Gastrocnemius medialis (tissue), 4 donors: ENCODE measurements at regions not wholly inside any gene's neighbourhood (a gene's known extent, or its start where the extent isn't known, plus 50 kb on each side); places are given as distances from the start of the nearest gene placed in this dataset.
"Not testable (repeated sequence)": the region's sequence is repeated elsewhere in the genome, so short reads cannot be mapped to it uniquely, and the experiment has no call there.

Experiments used
- ATAC-seq, 2 donors: fragments of 150-250 bp; one replicate each; pipeline ENCODE4 v1.9.1; 2016
- DNase-seq, 2 donors: peaks; one replicate each; pipeline ENCODE4 v3.0.0-alpha.2; 2019
- H3K27ac ChIP-seq, 4 donors: fragments of 200-600 bp; sonication (generic); 1 replicate in 1 of 4; 2 replicates in 3 of 4; pipeline ENCODE4 v1.5.1; 2016 to 2018; ENCODE audit warnings: mild to moderate bottlenecking in 2 of 4, moderate library complexity in 1 of 4
- H3K27me3 ChIP-seq, 3 donors: fragments of 200-600 bp; sonication (generic) in 2 of 3; 1 replicate in 1 of 3; 2 replicates in 2 of 3; pipeline versions ENCODE4 v1.5.1 to v1.6.0; 2016 to 2019; ENCODE audit warnings: mild to moderate bottlenecking in 1 of 3, moderate library complexity in 1 of 3
- H3K36me3 ChIP-seq, 2 donors: fragments of 200-600 bp; sonication (generic) in 1 of 2; one replicate each; pipeline ENCODE4 v1.5.1; 2017 to 2018
- H3K4me1 ChIP-seq, 2 donors: fragments of 200-600 bp; sonication (generic) in 1 of 2; one replicate each; pipeline ENCODE4 v1.5.1; 2016 to 2017; ENCODE audit warnings: mild to moderate bottlenecking in 2 of 2
- H3K4me3 ChIP-seq, 4 donors: fragments of 200-600 bp; sonication (generic) in 3 of 4; 1 replicate in 1 of 4; 2 replicates in 3 of 4; pipeline ENCODE4 v1.5.1; 2016 to 2019; ENCODE audit warnings: mild to moderate bottlenecking in 2 of 4
- H3K9me3 ChIP-seq, 3 donors: fragments of 200-600 bp; sonication (generic) in 2 of 3; 1 replicate in 1 of 3; 2 replicates in 2 of 3; pipeline ENCODE4 v1.5.1; 2016 to 2019
- POLR2A ChIP-seq, 2 donors: fragments of 450-650 bp; IDR thresholded peaks; one replicate each; pipeline ENCODE4 v1.6.1; 2017; ENCODE audit warnings: antibody characterized with exemption in 2 of 2, mild to moderate bottlenecking in 2 of 2, moderate library complexity in 2 of 2
- in situ Hi-C, 4 donors: fragments of 200-750 bp; cut with MboI; loops; one replicate each; pipeline versions ENCODE4 v1.15.0 to v1.8.0; 2017; ENCODE audit warnings: low sequenced_read_pairs in 4 of 4
- intact Hi-C: fragments of 100-400 bp; cut with DNase I; formaldehyde crosslinking; loops from one replicate; pipeline ENCODE4 v1.15.1; 2023; ENCODE audit warnings: low total_unique reads
- TF ChIP-seq, protein P1 (sequence below), 5 experiments: fragments of 450-650 bp in 3 of 5; fragments of 200-600 bp in 2 of 5; sonication (generic) in 2 of 5; IDR thresholded peaks in 4 of 5; conservative IDR thresholded peaks in 1 of 5; 1 replicate in 4 of 5; 2 replicates in 1 of 5; pipeline ENCODE4 v1.5.1; 2016 to 2019; ENCODE audit warnings: antibody characterized with exemption in 5 of 5, mild to moderate bottlenecking in 3 of 5, moderate library complexity in 3 of 5

DNA sequence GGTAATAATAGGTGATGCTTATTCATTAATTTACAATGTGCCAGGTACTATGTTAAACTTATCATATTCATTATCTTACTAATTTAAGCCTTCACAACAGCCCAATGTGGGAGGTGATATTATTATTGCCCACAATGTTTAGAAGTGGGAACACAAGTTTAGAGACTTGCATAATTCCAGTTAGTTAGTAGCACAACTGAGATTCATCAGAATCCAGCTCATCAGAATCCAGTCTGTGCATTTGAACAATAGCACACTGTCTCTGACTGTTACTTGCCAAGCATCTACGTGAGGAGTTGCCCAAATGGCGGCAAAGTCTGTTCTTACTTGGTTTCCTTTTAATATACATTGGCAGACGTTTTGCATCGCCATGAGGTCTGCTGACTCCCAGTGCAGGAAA lies 110.9 kb upstream of the BASP1 start:
- DNase-seq (no peak), ATAC-seq (no peak)
- TF ChIP-seq, protein P1, sequence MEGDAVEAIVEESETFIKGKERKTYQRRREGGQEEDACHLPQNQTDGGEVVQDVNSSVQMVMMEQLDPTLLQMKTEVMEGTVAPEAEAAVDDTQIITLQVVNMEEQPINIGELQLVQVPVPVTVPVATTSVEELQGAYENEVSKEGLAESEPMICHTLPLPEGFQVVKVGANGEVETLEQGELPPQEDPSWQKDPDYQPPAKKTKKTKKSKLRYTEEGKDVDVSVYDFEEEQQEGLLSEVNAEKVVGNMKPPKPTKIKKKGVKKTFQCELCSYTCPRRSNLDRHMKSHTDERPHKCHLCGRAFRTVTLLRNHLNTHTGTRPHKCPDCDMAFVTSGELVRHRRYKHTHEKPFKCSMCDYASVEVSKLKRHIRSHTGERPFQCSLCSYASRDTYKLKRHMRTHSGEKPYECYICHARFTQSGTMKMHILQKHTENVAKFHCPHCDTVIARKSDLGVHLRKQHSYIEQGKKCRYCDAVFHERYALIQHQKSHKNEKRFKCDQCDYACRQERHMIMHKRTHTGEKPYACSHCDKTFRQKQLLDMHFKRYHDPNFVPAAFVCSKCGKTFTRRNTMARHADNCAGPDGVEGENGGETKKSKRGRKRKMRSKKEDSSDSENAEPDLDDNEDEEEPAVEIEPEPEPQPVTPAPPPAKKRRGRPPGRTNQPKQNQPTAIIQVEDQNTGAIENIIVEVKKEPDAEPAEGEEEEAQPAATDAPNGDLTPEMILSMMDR (IDR thresholded peaks at IDR 0.05 in 4 of 5, conservative IDR thresholded peaks at IDR 0.05 in 1 of 5), result no peak
- no peak for TF ChIP-seq POLR2A (IDR thresholded peaks at IDR 0.05)
- intact Hi-C loops, result no loop called here
- no peak overlapping the region for H3K27ac ChIP-seq
- in situ Hi-C loops, result no loop called here
- H3K27me3 ChIP-seq, result no peaks in the 10 kb centered on the region
- no peaks in the 10 kb centered on the region for H3K4me1 ChIP-seq
- H3K9me3 ChIP-seq, result no peaks in the 10 kb centered on the region
- H3K36me3 ChIP-seq, result no peaks in the 10 kb centered on the region
- no peak overlapping the region for H3K4me3 ChIP-seq

DNA sequence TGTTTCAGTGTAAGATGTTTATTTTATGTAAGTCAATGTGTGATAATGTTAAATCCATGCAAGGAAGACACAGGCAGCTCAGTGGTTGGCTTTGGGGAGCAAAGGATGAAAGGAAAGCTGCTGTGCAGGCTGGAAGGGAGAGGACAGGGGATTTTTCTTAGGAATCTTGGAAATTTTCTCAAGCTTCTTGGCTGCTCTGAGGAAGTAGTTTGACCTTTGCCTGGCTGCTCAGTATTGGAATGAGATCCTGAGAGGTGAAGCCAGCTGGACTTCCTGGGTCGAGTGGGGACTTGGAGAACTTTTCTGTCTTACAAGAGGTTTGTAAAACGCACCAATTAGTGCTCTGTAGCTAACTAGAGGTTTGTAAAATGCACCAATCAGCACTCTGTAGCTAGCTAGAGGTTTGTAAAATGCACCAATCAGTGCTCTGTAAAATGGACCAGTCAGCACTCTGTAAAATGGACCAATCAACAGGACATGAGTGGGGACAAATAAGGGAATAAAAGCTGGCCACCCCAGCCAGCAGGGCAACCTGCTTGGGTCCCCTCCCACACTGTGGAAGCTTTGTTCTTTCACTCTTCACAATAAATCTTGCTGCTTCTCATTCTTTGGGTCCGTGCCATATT lies 105.2 kb upstream of the BASP1 start:
- H3K36me3 ChIP-seq, H3K27me3 ChIP-seq, H3K4me1 ChIP-seq, H3K9me3 ChIP-seq, in situ Hi-C loops, intact Hi-C loops, DNase-seq, ATAC-seq, H3K27ac ChIP-seq, H3K4me3 ChIP-seq: not testable (repeated sequence)

DNA sequence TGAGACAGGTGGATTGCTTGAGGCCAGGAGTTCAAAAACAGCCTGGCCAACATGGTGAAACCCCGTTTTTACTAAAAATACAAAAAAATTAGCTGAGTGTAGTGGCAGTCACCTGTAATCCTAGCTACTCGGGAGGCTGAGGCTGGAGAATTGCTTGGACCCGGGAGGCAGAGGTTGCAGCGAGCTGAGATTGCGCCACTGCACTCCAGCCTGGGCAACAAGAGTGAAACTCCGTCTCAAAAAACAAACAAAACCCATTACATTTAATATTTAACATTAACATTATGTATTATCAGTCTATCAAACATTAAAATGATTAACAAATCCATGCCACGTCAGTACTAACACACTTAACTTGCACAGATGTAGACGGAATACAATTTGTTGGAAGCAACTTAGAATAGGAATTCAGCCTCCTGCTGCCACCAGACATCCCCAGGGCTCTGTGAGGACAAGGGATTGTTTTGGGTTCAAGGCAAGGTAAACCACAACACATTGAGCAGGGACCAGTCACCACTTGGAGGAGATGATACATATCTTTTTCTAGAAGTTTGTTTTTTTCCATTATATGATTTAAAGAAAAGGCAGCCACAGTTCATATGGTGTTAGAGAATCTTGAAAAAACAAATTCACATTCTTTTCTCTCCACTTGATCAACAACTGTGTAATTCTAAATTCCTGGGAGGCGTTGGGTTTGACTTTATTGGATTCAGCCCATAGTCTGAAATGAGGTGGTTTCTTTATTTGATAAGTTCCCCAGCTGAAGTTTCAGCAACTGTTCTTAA lies 104.1 kb upstream of the BASP1 start:
- in situ Hi-C loops (no loop called here), intact Hi-C loops (no loop called here)
- Histone ChIP-seq H3K9me3 (no peaks in the 10 kb centered on the region), H3K27me3 (no peaks in the 10 kb centered on the region), H3K27ac (no peak overlapping the region), H3K36me3 (no peaks in the 10 kb centered on the region), H3K4me1 (no peaks in the 10 kb centered on the region), H3K4me3 (no peak overlapping the region)
- TF ChIP-seq POLR2A (IDR thresholded peaks at IDR 0.05), result no peak
- TF ChIP-seq, protein P1 (IDR thresholded peaks at IDR 0.05 in 4 of 5, conservative IDR thresholded peaks at IDR 0.05 in 1 of 5), result no peak
- DNase-seq (no peak), ATAC-seq (no peak)

DNA sequence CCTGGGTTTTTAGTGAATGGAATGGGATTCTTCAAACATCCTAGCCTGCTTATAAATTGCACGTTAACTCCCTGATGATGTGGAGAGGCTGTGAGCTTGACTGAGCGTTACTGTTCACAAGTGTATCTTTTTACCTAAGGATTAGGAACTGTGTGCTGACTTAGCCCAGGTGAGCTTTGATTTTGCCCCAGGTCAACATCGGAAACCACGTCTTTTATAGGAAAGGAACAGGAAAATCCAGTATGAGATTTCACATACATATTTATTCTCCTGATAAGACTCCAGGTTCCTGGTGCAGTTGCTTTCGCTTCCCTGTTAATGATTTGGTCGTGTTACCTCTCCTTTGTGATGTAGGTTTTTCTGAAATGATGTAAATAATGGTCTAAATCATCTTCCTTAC lies 103.2 kb upstream of the BASP1 start:
- H3K36me3 ChIP-seq, result no peaks in the 10 kb centered on the region
- DNase-seq (no peak), ATAC-seq (no peak)
- H3K9me3 ChIP-seq, result no peaks in the 10 kb centered on the region
- no peak overlapping the region for H3K4me3 ChIP-seq
- intact Hi-C loops, result no loop called here
- in situ Hi-C loops, result no loop called here
- H3K27ac ChIP-seq, result no peak overlapping the region
- H3K27me3 ChIP-seq, result no peaks in the 10 kb centered on the region
- no peaks in the 10 kb centered on the region for H3K4me1 ChIP-seq
- TF ChIP-seq, protein P1 (IDR thresholded peaks at IDR 0.05 in 4 of 5, conservative IDR thresholded peaks at IDR 0.05 in 1 of 5), result no peak
- TF ChIP-seq POLR2A (IDR thresholded peaks at IDR 0.05), result no peak

DNA sequence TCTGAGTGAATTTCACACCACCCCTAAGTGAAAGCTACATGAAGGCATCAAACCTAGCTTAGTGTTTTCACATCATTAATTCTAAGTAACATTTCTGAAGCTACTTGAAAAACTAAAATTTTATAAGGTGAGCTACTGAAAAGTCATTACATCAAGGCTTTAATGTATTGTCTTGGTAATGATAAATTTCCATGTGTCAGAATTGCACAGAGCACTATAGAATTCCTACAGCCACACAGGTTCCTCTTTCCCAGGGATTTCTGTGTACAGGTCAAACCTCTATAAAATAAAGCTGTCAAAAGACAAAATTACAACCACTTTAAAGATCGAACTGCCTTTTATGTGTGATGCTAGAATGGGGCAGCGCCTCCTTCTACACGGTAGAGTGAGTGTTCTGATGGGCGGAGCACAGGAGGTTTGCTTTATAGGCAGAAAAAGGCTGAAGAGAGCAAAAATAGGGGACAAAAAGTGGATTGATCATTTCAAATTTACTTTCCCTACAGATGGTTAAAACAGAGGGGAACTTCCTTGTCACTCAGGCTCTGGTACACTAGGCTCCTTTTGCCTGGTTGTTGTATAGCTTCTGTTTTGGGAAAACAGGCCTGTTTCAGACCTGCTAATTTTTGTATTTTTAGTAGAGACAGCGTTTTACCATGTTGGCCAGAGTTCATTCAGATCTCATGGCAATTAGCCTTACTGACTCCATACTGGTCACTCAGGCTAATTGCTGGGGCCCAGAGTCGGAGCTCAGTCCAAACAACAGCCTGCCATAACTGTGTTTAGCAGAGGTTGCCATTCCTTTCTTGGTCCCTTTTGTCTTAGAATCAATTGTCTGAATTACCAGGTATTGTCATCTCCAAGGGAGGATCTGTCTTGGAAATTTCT lies 102.5 kb upstream of the BASP1 start:
- no peaks in the 10 kb centered on the region for H3K9me3 ChIP-seq
- TF ChIP-seq, protein P1 (IDR thresholded peaks at IDR 0.05 in 4 of 5, conservative IDR thresholded peaks at IDR 0.05 in 1 of 5), result no peak
- TF ChIP-seq POLR2A (IDR thresholded peaks at IDR 0.05), result no peak
- no peak overlapping the region for H3K27ac ChIP-seq
- H3K27me3 ChIP-seq, result no peaks in the 10 kb centered on the region
- no peaks in the 10 kb centered on the region for H3K36me3 ChIP-seq
- in situ Hi-C loops, result no loop called here
- H3K4me1 ChIP-seq, result no peaks in the 10 kb centered on the region
- H3K4me3 ChIP-seq, result no peak overlapping the region
- DNase-seq, result no peak
- no peak for ATAC-seq
- intact Hi-C loops, result no loop called here
